Dedifferentiated amniotic fluid mesenchymal stem cell (primary cell): ENCODE measurements at regions not wholly inside any gene's neighbourhood (a gene's known extent, or its start where the extent isn't known, plus 50 kb on each side); places are given as distances from the start of the nearest gene placed in this dataset.
"Not testable (repeated sequence)": the region's sequence is repeated elsewhere in the genome, so short reads cannot be mapped to it uniquely, and the experiment has no call there.

ENCODE experiments used
- DNase-seq: peaks from one replicate; pipeline ENCODE4 v3.0.0-alpha.2; 2016; ENCODE audit errors: extremely low spot score

- no peak for DNase-seq
These were observed 259.6 kb upstream of the CTNNB1 start for GRCh38 chr3:40939741-40940130.

GRCh38 chr3:40940651-40941050 lies 258.7 kb upstream of the CTNNB1 start:
- no peak for DNase-seq

GRCh38 chr3:40947022-40947421 lies 252.3 kb upstream of the CTNNB1 start:
- DNase-seq, result not testable (repeated sequence)

- DNase-seq, result not testable (repeated sequence)
These were observed 250.0 kb upstream of the CTNNB1 start for GRCh38 chr3:40949347-40949746.

GRCh38 chr3:40951636-40952035 lies 247.7 kb upstream of the CTNNB1 start:
- DNase-seq, result no peak

- DNase-seq, result no peak
These were observed 238.0 kb upstream of the CTNNB1 start for GRCh38 chr3:40961104-40961857.

- no peak for DNase-seq
These were observed 236.6 kb upstream of the CTNNB1 start for GRCh38 chr3:40962721-40963120.

GRCh38 chr3:40968666-40969065 lies 230.6 kb upstream of the CTNNB1 start:
- no peak for DNase-seq

- DNase-seq, result no peak
These were observed 230.0 kb upstream of the CTNNB1 start for GRCh38 chr3:40969341-40969740.

GRCh38 chr3:40969756-40970466 lies 229.4 kb upstream of the CTNNB1 start:
- no peak for DNase-seq

GRCh38 chr3:40971191-40972168 lies 227.8 kb upstream of the CTNNB1 start:
- DNase-seq, result peak; percentile 31

- no peak for DNase-seq
These were observed 227.0 kb upstream of the CTNNB1 start for GRCh38 chr3:40972350-40972749.

- no peak for DNase-seq
These were observed 226.2 kb upstream of the CTNNB1 start for GRCh38 chr3:40973141-40973540.

GRCh38 chr3:40975711-40976121 lies 223.6 kb upstream of the CTNNB1 start:
- no peak for DNase-seq

GRCh38 chr3:40976241-40976640 lies 223.1 kb upstream of the CTNNB1 start:
- DNase-seq, result no peak

GRCh38 chr3:40978442-40978841 lies 220.9 kb upstream of the CTNNB1 start:
- no peak for DNase-seq

GRCh38 chr3:40979962-40980361 lies 219.3 kb upstream of the CTNNB1 start:
- DNase-seq, result no peak

GRCh38 chr3:40980467-40980866 lies 218.8 kb upstream of the CTNNB1 start:
- DNase-seq, result no peak

- DNase-seq, result no peak
These were observed 214.1 kb upstream of the CTNNB1 start for GRCh38 chr3:40985195-40985594.

GRCh38 chr3:40988468-40988867 lies 210.8 kb upstream of the CTNNB1 start:
- no peak for DNase-seq

GRCh38 chr3:40989141-40990061 lies 209.9 kb upstream of the CTNNB1 start:
- no peak for DNase-seq
